Activated T-cell treated with anti-CD3 and anti-CD28 coated beads, Interleukin-2, amount 50 U/mL, for 24 hours (primary cell): ENCODE measurements at regions not wholly inside any gene's neighbourhood (a gene's known extent, or its start where the extent isn't known, plus 50 kb on each side); places are given as distances from the start of the nearest gene placed in this dataset.

ENCODE experiments used
- DNase-seq: peaks from one replicate; pipeline ENCODE4 v3.0.0-alpha.2; 2020
- H3K27ac Mint-ChIP-seq: 2 replicates; pipeline ENCODE4 v1.8.0; 2020; ENCODE audit warnings: mild to moderate bottlenecking, mixed read lengths
- H3K27me3 Mint-ChIP-seq: 2 replicates; pipeline ENCODE4 v1.8.0; 2020; ENCODE audit warnings: mixed read lengths
- H3K36me3 Mint-ChIP-seq: 2 replicates; pipeline ENCODE4 v1.8.0; 2020; ENCODE audit warnings: low read depth, mixed read lengths
- H3K4me1 Mint-ChIP-seq: 2 replicates; pipeline ENCODE4 v1.8.0; 2020; ENCODE audit warnings: low read depth, mixed read lengths
- H3K4me3 Mint-ChIP-seq: 2 replicates; pipeline ENCODE4 v1.8.0; 2020; ENCODE audit warnings: mild to moderate bottlenecking, moderate library complexity, mixed read lengths
- H3K9me3 Mint-ChIP-seq: 2 replicates; pipeline ENCODE4 v1.8.0; 2020; ENCODE audit warnings: mixed read lengths

GRCh38 chr20:22511943-22512910, 72.1 kb downstream of the FOXA2 start:
- Mint-ChIP-seq H3K27me3 (peaks cover 3% of the 10 kb centered on the region), H3K9me3 (no peaks in the 10 kb centered on the region), H3K27ac (no peak overlapping the region), H3K4me3 (no peak overlapping the region), H3K4me1 (no peaks in the 10 kb centered on the region), H3K36me3 (no peaks in the 10 kb centered on the region)
- DNase-seq = no peak

- no peak overlapping the region for H3K4me3 Mint-ChIP-seq
These were observed 74.6 kb downstream of the FOXA2 start for GRCh38 chr20:22509843-22510147.

GRCh38 chr20:22509090-22509842, 75.1 kb downstream of the FOXA2 start:
- no peak overlapping the region for H3K4me3 Mint-ChIP-seq
- no peak overlapping the region for H3K27ac Mint-ChIP-seq
- H3K27me3 Mint-ChIP-seq = no peaks in the 10 kb centered on the region
- no peaks in the 10 kb centered on the region for H3K9me3 Mint-ChIP-seq
- no peaks in the 10 kb centered on the region for H3K4me1 Mint-ChIP-seq
- DNase-seq = no peak
- no peaks in the 10 kb centered on the region for H3K36me3 Mint-ChIP-seq

More at GRCh38 chr20:22509843-22510147, 74.6 kb downstream of the FOXA2 start:
- no peaks in the 10 kb centered on the region for H3K4me1 Mint-ChIP-seq
- no peaks in the 10 kb centered on the region for H3K27me3 Mint-ChIP-seq
- no peak overlapping the region for H3K27ac Mint-ChIP-seq
- no peaks in the 10 kb centered on the region for H3K36me3 Mint-ChIP-seq
- H3K9me3 Mint-ChIP-seq = no peaks in the 10 kb centered on the region
- DNase-seq = no peak

GRCh38 chr20:22508426-22508825, 75.9 kb downstream of the FOXA2 start:
- Mint-ChIP-seq H3K4me3 (no peak overlapping the region), H3K27me3 (no peaks in the 10 kb centered on the region), H3K4me1 (no peaks in the 10 kb centered on the region), H3K9me3 (no peaks in the 10 kb centered on the region), H3K36me3 (no peaks in the 10 kb centered on the region), H3K27ac (no peak overlapping the region)
- DNase-seq = no peak

GRCh38 chr20:22507240-22507961, 77.0 kb downstream of the FOXA2 start:
- no peak overlapping the region for H3K4me3 Mint-ChIP-seq
- H3K36me3 Mint-ChIP-seq = no peaks in the 10 kb centered on the region
- H3K27me3 Mint-ChIP-seq = no peaks in the 10 kb centered on the region
- no peak overlapping the region for H3K27ac Mint-ChIP-seq
- H3K4me1 Mint-ChIP-seq = no peaks in the 10 kb centered on the region
- peaks cover 5% of the 10 kb centered on the region for H3K9me3 Mint-ChIP-seq
- no peak for DNase-seq

- DNase-seq = no peak
- Mint-ChIP-seq H3K27me3 (no peaks in the 10 kb centered on the region), H3K4me1 (no peaks in the 10 kb centered on the region), H3K4me3 (no peak overlapping the region), H3K27ac (no peak overlapping the region), H3K36me3 (no peaks in the 10 kb centered on the region), H3K9me3 (peaks cover 7% of the 10 kb centered on the region)
These were observed 77.5 kb downstream of the FOXA2 start for GRCh38 chr20:22506827-22507226.

GRCh38 chr20:22504829-22505377, 79.5 kb downstream of the FOXA2 start:
- Mint-ChIP-seq H3K4me3 (no peak overlapping the region), H3K27ac (no peak overlapping the region), H3K36me3 (no peaks in the 10 kb centered on the region), H3K27me3 (no peaks in the 10 kb centered on the region), H3K4me1 (no peaks in the 10 kb centered on the region), H3K9me3 (peaks cover 7% of the 10 kb centered on the region)
- no peak for DNase-seq

- no peak for DNase-seq
- Mint-ChIP-seq H3K4me1 (no peaks in the 10 kb centered on the region), H3K27ac (no peak overlapping the region), H3K36me3 (no peaks in the 10 kb centered on the region), H3K9me3 (peaks cover 7% of the 10 kb centered on the region), H3K4me3 (no peak overlapping the region), H3K27me3 (no peaks in the 10 kb centered on the region)
These were observed 80.8 kb downstream of the FOXA2 start for GRCh38 chr20:22503577-22503976.

- Mint-ChIP-seq H3K36me3 (no peaks in the 10 kb centered on the region), H3K9me3 (peaks cover 7% of the 10 kb centered on the region), H3K27me3 (no peaks in the 10 kb centered on the region), H3K4me3 (no peak overlapping the region), H3K4me1 (no peaks in the 10 kb centered on the region), H3K27ac (no peak overlapping the region)
- no peak for DNase-seq
These were observed 81.6 kb downstream of the FOXA2 start for GRCh38 chr20:22502731-22503191.

- H3K36me3 Mint-ChIP-seq = no peaks in the 10 kb centered on the region
- H3K9me3 Mint-ChIP-seq = peaks cover 7% of the 10 kb centered on the region
- no peak overlapping the region for H3K4me3 Mint-ChIP-seq
- no peak for DNase-seq
- H3K27ac Mint-ChIP-seq = no peak overlapping the region
- H3K27me3 Mint-ChIP-seq = no peaks in the 10 kb centered on the region
- H3K4me1 Mint-ChIP-seq = no peaks in the 10 kb centered on the region
These were observed 82.6 kb downstream of the FOXA2 start for GRCh38 chr20:22501566-22502344.

- H3K27me3 Mint-ChIP-seq = no peaks in the 10 kb centered on the region
- H3K27ac Mint-ChIP-seq = no peak overlapping the region
- no peaks in the 10 kb centered on the region for H3K4me1 Mint-ChIP-seq
- H3K36me3 Mint-ChIP-seq = no peaks in the 10 kb centered on the region
- no peak for DNase-seq
- peaks cover 10% of the 10 kb centered on the region for H3K9me3 Mint-ChIP-seq
- H3K4me3 Mint-ChIP-seq = no peak overlapping the region
These were observed 83.3 kb downstream of the FOXA2 start for GRCh38 chr20:22501034-22501433.

GRCh38 chr20:22499515-22500166, 84.7 kb downstream of the FOXA2 start:
- H3K36me3 Mint-ChIP-seq = no peaks in the 10 kb centered on the region
- H3K27me3 Mint-ChIP-seq = no peaks in the 10 kb centered on the region
- no peak overlapping the region for H3K4me3 Mint-ChIP-seq
- DNase-seq = no peak
- H3K4me1 Mint-ChIP-seq = no peaks in the 10 kb centered on the region
- no peak overlapping the region for H3K27ac Mint-ChIP-seq
- peaks cover 10% of the 10 kb centered on the region for H3K9me3 Mint-ChIP-seq

- H3K27ac Mint-ChIP-seq = no peak overlapping the region
- no peak for DNase-seq
- peaks cover 2% of the 10 kb centered on the region for H3K9me3 Mint-ChIP-seq
- no peaks in the 10 kb centered on the region for H3K27me3 Mint-ChIP-seq
- H3K36me3 Mint-ChIP-seq = no peaks in the 10 kb centered on the region
- no peaks in the 10 kb centered on the region for H3K4me1 Mint-ChIP-seq
- H3K4me3 Mint-ChIP-seq = no peak overlapping the region
These were observed 87.6 kb downstream of the FOXA2 start for GRCh38 chr20:22496817-22497216.
